ENCODE measurements at regions not wholly inside any gene's neighbourhood (a gene's known extent, or its start where the extent isn't known, plus 50 kb on each side); places are given as distances from the start of the nearest gene placed in this dataset.

DNA sequence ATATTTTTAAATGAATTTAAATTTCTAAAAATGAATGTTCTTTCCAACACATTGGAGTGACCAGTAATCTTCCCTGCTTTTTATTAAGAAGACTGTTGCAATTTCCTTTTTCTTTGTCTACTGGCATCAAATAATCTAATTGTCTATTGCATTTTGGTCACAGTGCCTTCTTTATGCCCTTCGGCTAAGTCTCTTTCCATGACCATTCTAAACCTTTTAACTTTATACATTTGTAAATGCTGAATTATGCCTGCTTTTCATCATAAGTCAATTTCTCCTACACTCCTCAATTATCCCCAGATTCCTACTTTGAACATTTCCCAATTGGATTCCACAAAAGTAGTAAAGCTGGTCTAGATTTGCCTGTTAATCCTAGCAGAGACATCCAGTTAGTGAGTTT is 69.1 kb upstream of the HSF2 start:
- no peak for DNase-seq (ENCODE audit: low read depth, low spot score)
- ChIA-PET POLR2A (no interaction called here), CTCF (no interaction called here), RAD21 (ENCODE audit: unreplicated experiment) (no interaction called here), SMC1A (ENCODE audit: uncharacterized antibody, unreplicated experiment) (no interaction called here)
- no peaks in the 10 kb centered on the region for H4K20me1 ChIP-seq (ENCODE audit: control insufficient read depth, insufficient read depth)
- H3K4me2 ChIP-seq (ENCODE audit: control insufficient read depth, insufficient read depth), result no peak overlapping the region
- 0% methylated on average over 1 of the region's 1 CpG for WGBS (ENCODE audit: insufficient coverage, insufficient replicate concordance, low lambda C conversion rate, missing lambda C conversion rate)
- no peaks in the 10 kb centered on the region for H3K36me3 ChIP-seq (ENCODE audit: control insufficient read depth in 2 of 2, insufficient read depth in 2 of 2, low read length in 1 of 2)
- H2AFZ ChIP-seq (ENCODE audit: control insufficient read depth, low read depth, low read length), result no peak overlapping the region
- no peak for FAIRE-seq
- in situ Hi-C loops (cut with MboI), result no loop called here
- no peak overlapping the region for H3K9ac ChIP-seq (ENCODE audit: control insufficient read depth, insufficient read depth, low read length)
- no peaks in the 10 kb centered on the region for H3K9me3 ChIP-seq (replicated peaks; ENCODE audit: control insufficient read depth, insufficient read depth, low read length)
- intact Hi-C loops (cut with micrococcal nuclease; ENCODE audit: unreplicated experiment), result no loop called here
- H3K27me3 ChIP-seq (replicated peaks in 1 of 2; ENCODE audit: control insufficient read depth in 2 of 2, insufficient read depth in 2 of 2, low read length in 1 of 2), result no peaks in the 10 kb centered on the region
- no peaks in the 10 kb centered on the region for H3K4me1 ChIP-seq (ENCODE audit: control insufficient read depth, insufficient read depth, low read length)
- BruUV-seq (replicated peaks), result no TSS peak
- H3K4me3 ChIP-seq, result no peak overlapping the region
- no peak overlapping the region for H3K27ac ChIP-seq (ENCODE audit: control insufficient read depth, insufficient read depth)
- TF ChIP-seq LARP7 (IDR thresholded peaks at IDR 0.05), result no peak
- TF ChIP-seq, protein P1, sequence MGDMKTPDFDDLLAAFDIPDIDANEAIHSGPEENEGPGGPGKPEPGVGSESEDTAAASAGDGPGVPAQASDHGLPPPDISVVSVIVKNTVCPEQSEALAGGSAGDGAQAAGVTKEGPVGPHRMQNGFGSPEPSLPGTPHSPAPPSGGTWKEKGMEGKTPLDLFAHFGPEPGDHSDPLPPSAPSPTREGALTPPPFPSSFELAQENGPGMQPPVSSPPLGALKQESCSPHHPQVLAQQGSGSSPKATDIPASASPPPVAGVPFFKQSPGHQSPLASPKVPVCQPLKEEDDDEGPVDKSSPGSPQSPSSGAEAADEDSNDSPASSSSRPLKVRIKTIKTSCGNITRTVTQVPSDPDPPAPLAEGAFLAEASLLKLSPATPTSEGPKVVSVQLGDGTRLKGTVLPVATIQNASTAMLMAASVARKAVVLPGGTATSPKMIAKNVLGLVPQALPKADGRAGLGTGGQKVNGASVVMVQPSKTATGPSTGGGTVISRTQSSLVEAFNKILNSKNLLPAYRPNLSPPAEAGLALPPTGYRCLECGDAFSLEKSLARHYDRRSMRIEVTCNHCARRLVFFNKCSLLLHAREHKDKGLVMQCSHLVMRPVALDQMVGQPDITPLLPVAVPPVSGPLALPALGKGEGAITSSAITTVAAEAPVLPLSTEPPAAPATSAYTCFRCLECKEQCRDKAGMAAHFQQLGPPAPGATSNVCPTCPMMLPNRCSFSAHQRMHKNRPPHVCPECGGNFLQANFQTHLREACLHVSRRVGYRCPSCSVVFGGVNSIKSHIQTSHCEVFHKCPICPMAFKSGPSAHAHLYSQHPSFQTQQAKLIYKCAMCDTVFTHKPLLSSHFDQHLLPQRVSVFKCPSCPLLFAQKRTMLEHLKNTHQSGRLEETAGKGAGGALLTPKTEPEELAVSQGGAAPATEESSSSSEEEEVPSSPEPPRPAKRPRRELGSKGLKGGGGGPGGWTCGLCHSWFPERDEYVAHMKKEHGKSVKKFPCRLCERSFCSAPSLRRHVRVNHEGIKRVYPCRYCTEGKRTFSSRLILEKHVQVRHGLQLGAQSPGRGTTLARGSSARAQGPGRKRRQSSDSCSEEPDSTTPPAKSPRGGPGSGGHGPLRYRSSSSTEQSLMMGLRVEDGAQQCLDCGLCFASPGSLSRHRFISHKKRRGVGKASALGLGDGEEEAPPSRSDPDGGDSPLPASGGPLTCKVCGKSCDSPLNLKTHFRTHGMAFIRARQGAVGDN (IDR thresholded peaks at IDR 0.05), result no peak
- no peak for TF ChIP-seq HDAC2 (IDR thresholded peaks at IDR 0.05)
- no peak for TF ChIP-seq ZNF274 (IDR thresholded peaks at IDR 0.05; ENCODE audit: insufficient read depth, insufficient read length)
- no peak for TF ChIP-seq TCF7 (IDR thresholded peaks at IDR 0.05; ENCODE audit: borderline replicate concordance)
- TF ChIP-seq GABPA (IDR thresholded peaks at IDR 0.05; ENCODE audit: low read depth), result no peak
- TF ChIP-seq ZBTB33 (IDR thresholded peaks at IDR 0.05), result no peak
- no peak for TF ChIP-seq YY1 (IDR thresholded peaks at IDR 0.05; ENCODE audit: low read depth, low read length)
- TF ChIP-seq HDGF (IDR thresholded peaks at IDR 0.05), result no peak
- TF ChIP-seq RELA (IDR thresholded peaks at IDR 0.05; ENCODE audit: borderline replicate concordance, partially characterized antibody), result no peak
- TF ChIP-seq NR2F1 (conservative IDR thresholded peaks at IDR 0.05), result no peak
- no peak for ATAC-seq
- H3K79me2 ChIP-seq (ENCODE audit: control insufficient read depth, insufficient read depth, low read length), result no peaks in the 10 kb centered on the region

Data from GM12878 (cell line).